Stimulated activated naive CD8-positive, alpha-beta T cell treated with anti-CD3 and anti-CD28 coated beads, Interleukin-15, Interleukin-2, amounts not matched to agents 100 ng/mL and 50 ng/mL, for 24 hours (primary cell): ENCODE measurements at regions not wholly inside any gene's neighbourhood (a gene's known extent, or its start where the extent isn't known, plus 50 kb on each side); places are given as distances from the start of the nearest gene placed in this dataset.

ENCODE experiments used
- H3K27ac Mint-ChIP-seq: one replicate; pipeline ENCODE4 v1.8.0; 2021; ENCODE audit warnings: mild to moderate bottlenecking, mixed read lengths
- H3K27me3 Mint-ChIP-seq: one replicate; pipeline ENCODE4 v1.8.0; 2021; ENCODE audit warnings: mixed read lengths
- H3K36me3 Mint-ChIP-seq: one replicate; pipeline ENCODE4 v1.8.0; 2021; ENCODE audit warnings: low read depth, mixed read lengths
- H3K4me1 Mint-ChIP-seq: one replicate; pipeline ENCODE4 v1.8.0; 2021; ENCODE audit warnings: low read depth, mixed read lengths
- H3K4me3 Mint-ChIP-seq: one replicate; pipeline ENCODE4 v1.8.0; 2021; ENCODE audit warnings: mild to moderate bottlenecking, mixed read lengths
- H3K9me3 Mint-ChIP-seq: one replicate; pipeline ENCODE4 v1.8.0; 2021; ENCODE audit warnings: mixed read lengths

DNA sequence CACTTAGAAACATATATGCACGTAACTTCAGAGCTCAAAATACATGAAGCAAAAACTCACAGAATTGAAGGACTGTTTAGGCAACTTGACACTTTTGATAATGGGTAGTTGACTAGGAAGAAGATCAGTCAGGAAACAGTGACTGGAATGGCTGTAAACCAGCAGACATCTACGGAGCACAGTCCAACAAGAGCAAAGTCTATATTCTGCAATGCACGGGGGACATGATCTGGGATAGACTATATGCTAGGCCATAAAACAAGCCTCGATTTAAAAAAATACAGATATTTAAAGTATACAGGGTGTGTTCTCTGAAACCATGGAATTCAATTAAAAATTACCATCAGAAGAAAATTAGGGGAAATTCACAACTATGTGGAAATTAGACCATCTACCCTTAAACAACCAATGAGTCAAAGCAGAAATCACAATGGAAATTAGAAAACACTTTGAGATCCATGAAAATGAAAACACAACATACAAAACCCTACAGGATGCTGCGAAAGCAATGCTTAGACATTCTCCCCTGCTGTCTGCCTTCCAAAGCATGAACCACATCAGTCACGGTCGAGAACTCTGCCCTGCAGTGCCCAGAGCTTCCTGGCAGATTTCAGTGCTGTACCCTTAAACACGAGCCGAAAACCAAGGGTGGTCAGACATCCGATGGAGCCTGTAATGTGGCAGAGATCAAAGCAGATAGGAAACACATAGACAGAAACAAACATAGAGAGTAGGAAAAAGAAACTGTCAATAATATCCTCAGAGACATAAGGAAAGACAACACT, 651.9 kb upstream of the HS6ST1 start:
- no peaks in the 10 kb centered on the region for H3K4me1 Mint-ChIP-seq
- no peaks in the 10 kb centered on the region for H3K9me3 Mint-ChIP-seq
- no peaks in the 10 kb centered on the region for H3K36me3 Mint-ChIP-seq
- H3K27ac Mint-ChIP-seq, result no peak overlapping the region
- H3K27me3 Mint-ChIP-seq, result no peaks in the 10 kb centered on the region
- H3K4me3 Mint-ChIP-seq, result no peak overlapping the region

DNA sequence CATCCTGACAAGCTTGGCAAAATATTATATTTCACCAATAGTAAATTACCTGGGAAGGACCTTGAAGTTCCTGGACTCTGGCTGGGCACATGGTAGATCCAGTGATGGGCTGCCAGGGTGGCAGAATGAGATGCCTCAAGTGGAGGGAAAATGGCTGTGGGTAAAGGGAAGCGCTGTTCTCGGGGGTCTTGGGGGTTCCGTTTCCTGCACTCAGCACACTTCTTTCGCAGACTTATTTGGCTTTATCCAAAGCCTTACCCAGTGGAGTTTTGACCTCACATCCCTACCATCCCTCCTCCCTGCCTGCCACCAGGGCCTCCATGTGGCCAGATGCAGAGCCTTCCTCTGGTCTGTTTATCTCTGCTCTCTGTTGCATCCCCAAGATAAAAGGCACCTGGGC, 654.9 kb upstream of the HS6ST1 start:
- no peak overlapping the region for H3K27ac Mint-ChIP-seq
- no peak overlapping the region for H3K4me3 Mint-ChIP-seq
- no peaks in the 10 kb centered on the region for H3K9me3 Mint-ChIP-seq
- no peaks in the 10 kb centered on the region for H3K27me3 Mint-ChIP-seq
- H3K36me3 Mint-ChIP-seq, result no peaks in the 10 kb centered on the region
- no peaks in the 10 kb centered on the region for H3K4me1 Mint-ChIP-seq

DNA sequence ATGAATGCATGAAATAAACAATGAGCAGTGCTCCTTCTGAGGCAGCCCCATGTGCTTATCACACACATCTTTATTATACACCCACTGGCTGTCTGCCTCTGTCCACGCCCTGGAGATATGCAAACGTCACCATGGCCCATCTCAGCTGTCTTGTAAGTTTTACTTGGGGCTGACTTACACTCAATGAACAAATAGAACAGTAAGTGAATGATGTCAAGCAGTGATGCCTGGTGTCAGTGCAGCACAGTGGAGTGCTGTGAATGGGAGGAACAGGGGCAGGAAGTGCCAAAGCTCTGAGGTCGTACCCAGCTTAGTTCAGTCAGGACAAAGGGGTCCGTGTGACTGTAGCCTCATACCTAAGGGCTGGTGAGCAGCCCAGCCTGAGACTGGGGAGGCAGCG, 659.5 kb upstream of the HS6ST1 start:
- H3K4me3 Mint-ChIP-seq, result no peak overlapping the region
- no peaks in the 10 kb centered on the region for H3K27me3 Mint-ChIP-seq
- H3K36me3 Mint-ChIP-seq, result no peaks in the 10 kb centered on the region
- H3K27ac Mint-ChIP-seq, result no peak overlapping the region
- H3K4me1 Mint-ChIP-seq, result no peaks in the 10 kb centered on the region
- H3K9me3 Mint-ChIP-seq, result no peaks in the 10 kb centered on the region

GRCh38 chr2:128979182-128979581, 660.5 kb upstream of the HS6ST1 start:
- H3K27ac Mint-ChIP-seq, result no peak overlapping the region
- no peaks in the 10 kb centered on the region for H3K9me3 Mint-ChIP-seq
- H3K36me3 Mint-ChIP-seq, result no peaks in the 10 kb centered on the region

GRCh38 chr2:128980475-128980874, 661.8 kb upstream of the HS6ST1 start:
- no peaks in the 10 kb centered on the region for H3K27me3 Mint-ChIP-seq
- H3K4me1 Mint-ChIP-seq, result no peaks in the 10 kb centered on the region

More at GRCh38 chr2:128979182-128979581, 660.5 kb upstream of the HS6ST1 start:
- H3K4me3 Mint-ChIP-seq, result no peak overlapping the region
- no peaks in the 10 kb centered on the region for H3K4me1 Mint-ChIP-seq
- H3K27me3 Mint-ChIP-seq, result no peaks in the 10 kb centered on the region

GRCh38 chr2:128981353-128981752, 662.7 kb upstream of the HS6ST1 start:
- H3K36me3 Mint-ChIP-seq, result no peaks in the 10 kb centered on the region
- no peaks in the 10 kb centered on the region for H3K4me1 Mint-ChIP-seq
- H3K9me3 Mint-ChIP-seq, result no peaks in the 10 kb centered on the region
- no peak overlapping the region for H3K4me3 Mint-ChIP-seq
- no peak overlapping the region for H3K27ac Mint-ChIP-seq
- H3K27me3 Mint-ChIP-seq, result no peaks in the 10 kb centered on the region

More at GRCh38 chr2:128980475-128980874, 661.8 kb upstream of the HS6ST1 start:
- H3K27ac Mint-ChIP-seq, result no peak overlapping the region
- H3K4me3 Mint-ChIP-seq, result no peak overlapping the region
- no peaks in the 10 kb centered on the region for H3K36me3 Mint-ChIP-seq
- H3K9me3 Mint-ChIP-seq, result no peaks in the 10 kb centered on the region

GRCh38 chr2:128982001-128982400, 663.3 kb upstream of the HS6ST1 start:
- Mint-ChIP-seq H3K27me3 (no peaks in the 10 kb centered on the region), H3K4me1 (no peaks in the 10 kb centered on the region), H3K27ac (no peak overlapping the region), H3K36me3 (no peaks in the 10 kb centered on the region), H3K9me3 (no peaks in the 10 kb centered on the region), H3K4me3 (no peak overlapping the region)

GRCh38 chr2:128982670-128983069, 664.0 kb upstream of the HS6ST1 start:
- Mint-ChIP-seq H3K36me3 (no peaks in the 10 kb centered on the region), H3K4me3 (no peak overlapping the region), H3K27ac (no peak overlapping the region), H3K9me3 (no peaks in the 10 kb centered on the region), H3K4me1 (no peaks in the 10 kb centered on the region), H3K27me3 (no peaks in the 10 kb centered on the region)

DNA sequence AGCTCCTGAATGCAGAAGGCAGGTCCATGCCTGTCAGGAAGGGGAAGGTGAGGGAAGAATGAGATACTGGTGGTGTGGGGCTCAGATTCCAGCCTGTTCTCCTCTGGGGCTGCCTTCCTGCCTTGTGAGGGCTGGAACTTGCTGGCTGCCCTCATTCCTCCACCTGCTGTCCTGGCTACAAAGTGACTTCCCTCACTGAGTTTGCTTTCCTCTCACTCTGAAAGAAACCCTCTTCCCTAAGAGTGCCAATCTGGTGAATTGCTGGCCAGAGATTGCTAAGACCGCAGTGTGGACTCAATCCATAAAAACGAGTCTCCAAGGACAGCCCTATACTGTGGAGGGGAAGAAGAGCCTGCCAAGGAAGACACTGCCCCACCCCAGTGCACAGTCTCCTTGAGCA, 664.4 kb upstream of the HS6ST1 start:
- Mint-ChIP-seq H3K4me1 (no peaks in the 10 kb centered on the region), H3K27me3 (no peaks in the 10 kb centered on the region), H3K27ac (no peak overlapping the region), H3K36me3 (no peaks in the 10 kb centered on the region), H3K4me3 (no peak overlapping the region), H3K9me3 (no peaks in the 10 kb centered on the region)

DNA sequence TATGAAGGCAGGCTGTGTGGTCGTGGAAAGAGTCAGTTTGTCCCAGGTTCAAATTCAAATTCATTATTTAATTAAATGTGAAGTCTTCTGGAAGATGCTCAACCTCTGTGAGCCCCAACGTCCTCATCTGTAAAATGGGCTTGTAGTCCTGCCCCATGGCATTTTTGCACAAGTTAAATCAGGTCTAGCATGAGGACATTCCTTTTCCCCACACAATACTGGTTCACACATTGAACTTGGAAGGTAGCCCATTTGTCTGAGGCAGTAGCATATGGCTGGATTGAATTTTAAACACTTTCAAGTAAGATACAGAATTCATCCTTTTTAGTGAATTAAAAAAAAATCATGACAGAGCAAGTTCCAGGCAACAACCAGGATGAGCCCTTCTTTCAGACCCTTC, 665.4 kb upstream of the HS6ST1 start:
- Mint-ChIP-seq H3K4me3 (no peak overlapping the region), H3K9me3 (no peaks in the 10 kb centered on the region), H3K27ac (no peak overlapping the region), H3K4me1 (no peaks in the 10 kb centered on the region), H3K36me3 (no peaks in the 10 kb centered on the region), H3K27me3 (peaks cover 2% of the 10 kb centered on the region)

DNA sequence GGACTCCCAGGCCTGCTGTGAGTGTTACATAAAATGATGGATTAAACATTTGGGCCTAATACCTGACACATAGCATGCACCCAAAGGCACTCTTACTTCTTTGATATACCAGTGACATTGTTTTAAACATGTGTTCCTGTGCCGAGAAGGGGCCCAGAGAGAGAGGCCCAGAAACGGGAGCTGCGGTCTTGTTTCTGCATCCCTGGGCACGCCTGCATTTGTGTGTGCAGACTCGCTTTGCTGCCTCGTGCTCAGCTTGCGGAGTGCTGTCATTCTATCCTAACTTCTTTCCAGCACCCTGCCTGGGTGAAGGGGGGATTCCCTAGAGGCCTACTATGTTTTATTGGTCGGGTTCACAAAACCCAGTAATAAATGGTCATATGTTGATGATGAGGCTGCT, 666.2 kb upstream of the HS6ST1 start:
- Mint-ChIP-seq H3K27ac (no peak overlapping the region), H3K27me3 (peaks cover 8% of the 10 kb centered on the region), H3K9me3 (no peaks in the 10 kb centered on the region), H3K4me3 (no peak overlapping the region), H3K36me3 (no peaks in the 10 kb centered on the region), H3K4me1 (no peaks in the 10 kb centered on the region)

DNA sequence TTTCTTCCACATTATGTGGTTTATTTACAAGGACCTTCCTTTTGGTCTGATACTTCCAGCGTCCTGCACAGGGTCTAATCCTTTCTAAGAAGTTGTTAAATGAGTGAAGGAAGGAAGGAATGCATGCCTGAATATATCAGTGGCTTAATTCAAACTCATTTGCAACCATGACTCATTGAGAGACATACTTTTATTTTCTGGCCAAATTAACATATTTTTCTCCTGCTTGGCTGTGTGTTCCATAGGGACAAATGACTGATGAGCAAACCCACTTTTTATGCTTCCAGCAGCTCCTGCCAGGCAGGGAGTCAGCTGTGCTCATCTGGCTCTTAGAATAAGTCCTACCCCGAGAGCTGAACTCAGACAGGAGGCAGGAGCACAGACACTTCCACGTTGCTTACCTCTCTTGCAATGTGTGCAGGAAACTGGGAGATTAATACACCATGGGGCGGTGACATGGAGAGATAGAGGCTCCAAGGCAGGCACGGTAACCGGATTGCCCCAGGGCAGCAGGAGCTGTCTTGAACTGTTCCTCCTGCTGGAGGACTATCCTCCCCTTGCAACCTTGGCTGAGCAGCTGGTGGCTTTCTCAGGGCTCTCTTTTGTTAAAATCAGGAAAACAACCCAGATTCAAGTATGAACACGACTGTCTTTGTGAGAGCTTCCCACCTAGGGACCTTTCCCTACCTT, 667.5 kb upstream of the HS6ST1 start:
- H3K4me1 Mint-ChIP-seq, result no peaks in the 10 kb centered on the region
- H3K9me3 Mint-ChIP-seq, result no peaks in the 10 kb centered on the region
- no peaks in the 10 kb centered on the region for H3K36me3 Mint-ChIP-seq
- no peak overlapping the region for H3K4me3 Mint-ChIP-seq
- H3K27me3 Mint-ChIP-seq, result peaks cover 8% of the 10 kb centered on the region
- H3K27ac Mint-ChIP-seq, result no peak overlapping the region

GRCh38 chr2:128986867-128987268, 668.2 kb upstream of the HS6ST1 start:
- no peak overlapping the region for H3K27ac Mint-ChIP-seq
- H3K4me3 Mint-ChIP-seq, result no peak overlapping the region
- peaks cover 8% of the 10 kb centered on the region for H3K27me3 Mint-ChIP-seq
- H3K36me3 Mint-ChIP-seq, result no peaks in the 10 kb centered on the region
- no peaks in the 10 kb centered on the region for H3K9me3 Mint-ChIP-seq
- no peaks in the 10 kb centered on the region for H3K4me1 Mint-ChIP-seq

GRCh38 chr2:128988326-128988725, 669.7 kb upstream of the HS6ST1 start:
- no peaks in the 10 kb centered on the region for H3K4me1 Mint-ChIP-seq
- no peaks in the 10 kb centered on the region for H3K36me3 Mint-ChIP-seq
- H3K4me3 Mint-ChIP-seq, result no peak overlapping the region
- no peaks in the 10 kb centered on the region for H3K9me3 Mint-ChIP-seq
- no peak overlapping the region for H3K27ac Mint-ChIP-seq
- peaks cover 12% of the 10 kb centered on the region for H3K27me3 Mint-ChIP-seq

GRCh38 chr2:128988967-128989366, 670.3 kb upstream of the HS6ST1 start:
- H3K4me1 Mint-ChIP-seq, result no peaks in the 10 kb centered on the region
- H3K27ac Mint-ChIP-seq, result no peak overlapping the region
- H3K36me3 Mint-ChIP-seq, result no peaks in the 10 kb centered on the region
- no peaks in the 10 kb centered on the region for H3K9me3 Mint-ChIP-seq
- H3K4me3 Mint-ChIP-seq, result no peak overlapping the region
- H3K27me3 Mint-ChIP-seq, result peaks cover 12% of the 10 kb centered on the region

- Mint-ChIP-seq H3K9me3 (no peaks in the 10 kb centered on the region), H3K4me3 (no peak overlapping the region), H3K36me3 (no peaks in the 10 kb centered on the region)
These were observed 676.4 kb upstream of the HS6ST1 start for GRCh38 chr2:128995086-128995485.

More at GRCh38 chr2:128995086-128995485, 676.4 kb upstream of the HS6ST1 start:
- Mint-ChIP-seq H3K27ac (no peak overlapping the region), H3K4me1 (no peaks in the 10 kb centered on the region), H3K27me3 (peaks cover 4% of the 10 kb centered on the region)
